HCT116 (cell line): ENCODE measurements at regions not wholly inside any gene's neighbourhood (a gene's known extent, or its start where the extent isn't known, plus 50 kb on each side); places are given as distances from the start of the nearest gene placed in this dataset.

Experiments used
- ATAC-seq: fragments of 200-7000 bp; cut with Tn5 transposase; 2 replicates; pipeline ENCODE4 v1.9.1; 2020; ENCODE audit warnings: mild to moderate bottlenecking, moderate library complexity
- BruUV-seq: library from RNA; stranded (reverse); fragments of 400-500 nt; replicated peaks from 2 replicates; lab custom pipeline; 2021; lab: Mats Ljungman, UMichigan
- CTCF ChIA-PET: fragments of 300-600 bp; sonication (Branson Sonifier 250); formaldehyde crosslinking; loops from one replicate; lab custom pipeline; 2021; ENCODE audit warnings: antibody characterized with exemption; lab: Charles Lee
- POLR2A ChIA-PET: fragments of 300-600, 350-600 bp; sonication (Branson Sonifier 250); formaldehyde crosslinking; loops from one replicate; lab custom pipeline; 2021; ENCODE audit warnings: antibody characterized with exemption; lab: Charles Lee
- RAD21 ChIA-PET, 2 experiments: fragments of 300-600 bp; sonication (Branson Sonifier 250); formaldehyde crosslinking; loops; one replicate each; lab custom pipeline; 2023; ENCODE audit warnings: low total read pairs in 2 of 2; ENCODE audit not compliant: uncharacterized antibody in 2 of 2, unreplicated experiment in 2 of 2, low non-redundant PET in 1 of 2; lab: Charles Lee
- DNase-seq: peaks from one replicate; pipeline ENCODE4 v3.0.0-alpha.2; 2010; ENCODE audit warnings: low read depth, low spot score
- H2AFZ ChIP-seq: fragments of 200-600 bp; shearing (Covaris generic), sonication (generic); 2 replicates; pipeline ENCODE4 v1.6.1; 2017; ENCODE audit warnings: low read depth, mixed run types, mixed read lengths, antibody characterized with exemption, low read length; ENCODE audit not compliant: poor library complexity, severe bottlenecking
- H3K27ac ChIP-seq: 2 replicates; pipeline ENCODE4 v1.5.1; 2012; ENCODE audit warnings: low read depth, low read length
- H3K27me3 ChIP-seq: fragments of 200-600 bp; sonication (generic); 2 replicates; pipeline ENCODE4 v1.6.1; 2016; ENCODE audit warnings: mixed run types, low read length, mixed read lengths; ENCODE audit not compliant: insufficient read depth
- H3K36me3 ChIP-seq, 2 experiments: fragments of 200-500 bp in 1 of 2; fragments of 200-600 bp in 1 of 2; sonication (Bioruptor generic) in 1 of 2; sonication (generic) in 1 of 2; 2 replicates each; pipeline versions ENCODE4 v1.5.1 to v1.6.1; 2014 to 2016; ENCODE audit warnings: low read length in 2 of 2, inconsistent platforms in 1 of 2, mixed read lengths in 1 of 2, mixed run types in 1 of 2; ENCODE audit not compliant: insufficient read depth in 2 of 2, control insufficient read depth in 1 of 2
- H3K4me1 ChIP-seq, 2 experiments: fragments of 200-600 bp in 1 of 2; sonication (generic) in 1 of 2; 2 replicates each; pipeline versions ENCODE4 v1.5.1 to v1.6.1; 2012 to 2017; ENCODE audit warnings: low read length in 2 of 2, inconsistent platforms in 1 of 2, mild to moderate bottlenecking in 1 of 2, mixed read lengths in 1 of 2, mixed run types in 1 of 2, moderate library complexity in 1 of 2; ENCODE audit not compliant: insufficient read depth in 2 of 2, control insufficient read depth in 1 of 2
- H3K4me2 ChIP-seq: fragments of 200-600 bp; sonication (generic); 2 replicates; pipeline ENCODE4 v1.6.1; 2017; ENCODE audit warnings: mixed run types, low read length, mixed read lengths
- H3K4me3 ChIP-seq, 2 experiments: fragments of 200-600 bp in 1 of 2; sonication (generic) in 1 of 2; replicated peaks in 1 of 2; 2 replicates each; pipeline ENCODE4 v1.5.1; 2011 to 2016; ENCODE audit warnings: low read length in 2 of 2, control low read depth in 1 of 2, low read depth in 1 of 2, mild to moderate bottlenecking in 1 of 2, mixed read lengths in 1 of 2, mixed run types in 1 of 2
- H3K79me2 ChIP-seq: fragments of 200-600 bp; sonication (generic); 2 replicates; pipeline ENCODE4 v1.6.1; 2017; ENCODE audit warnings: mild to moderate bottlenecking, mixed run types, low read length, moderate library complexity, mixed read lengths; ENCODE audit not compliant: insufficient read depth
- H3K9ac ChIP-seq: fragments of 200-600 bp; sonication (generic); 2 replicates; pipeline ENCODE4 v1.6.1; 2016; ENCODE audit warnings: low read length, mixed read lengths
- H3K9me2 ChIP-seq: fragments of 200-600 bp; sonication (generic), shearing (Covaris generic); 2 replicates; pipeline ENCODE4 v1.6.1; 2017; ENCODE audit warnings: mixed run types, mild to moderate bottlenecking, moderate library complexity; ENCODE audit not compliant: insufficient read depth
- H3K9me3 ChIP-seq, 2 experiments: fragments of 200-500 bp in 1 of 2; fragments of 200-600 bp in 1 of 2; sonication (Bioruptor generic) in 1 of 2; sonication (generic) in 1 of 2; 2 replicates each; pipeline ENCODE4 v1.6.1; 2014 to 2017; ENCODE audit warnings: low read length in 2 of 2, mixed read lengths in 2 of 2, inconsistent platforms in 1 of 2, low read depth in 1 of 2, mild to moderate bottlenecking in 1 of 2, mixed run types in 1 of 2, moderate library complexity in 1 of 2; ENCODE audit not compliant: control insufficient read depth in 1 of 2, insufficient read depth in 1 of 2
- H4K20me1 ChIP-seq: fragments of 200-600 bp; sonication (generic), shearing (Covaris generic); 2 replicates; pipeline ENCODE4 v1.6.1; 2017; ENCODE audit warnings: mixed run types, mild to moderate bottlenecking, moderate library complexity; ENCODE audit not compliant: insufficient read depth
- CEBPB ChIP-seq: IDR thresholded peaks from 2 replicates; pipeline ENCODE4 v1.6.1; 2012; ENCODE audit warnings: low read depth
- EZH2phosphoT487 ChIP-seq: fragments of 200-600 bp; IDR thresholded peaks from 2 replicates; pipeline ENCODE4 v1.6.1; 2018; ENCODE audit warnings: antibody characterized with exemption, borderline replicate concordance
- FOSL1 ChIP-seq: IDR thresholded peaks from 2 replicates; pipeline ENCODE4 v1.6.1; 2012; ENCODE audit warnings: low read depth
- JUND ChIP-seq: IDR thresholded peaks from 2 replicates; pipeline ENCODE4 v1.6.1; 2012
- POLR2AphosphoS5 ChIP-seq: IDR thresholded peaks from 2 replicates; pipeline ENCODE4 v1.6.1; 2011; ENCODE audit warnings: mild to moderate bottlenecking, low read depth, low read length, moderate library complexity
- SP1 ChIP-seq: IDR thresholded peaks from 2 replicates; pipeline ENCODE4 v1.6.1; 2012; ENCODE audit warnings: low read depth
- SRF ChIP-seq: IDR thresholded peaks from 2 replicates; pipeline ENCODE4 v1.6.1; 2012; ENCODE audit warnings: low read depth
- TCF7L2 ChIP-seq: IDR thresholded peaks from 2 replicates; pipeline ENCODE4 v1.7.0; 2011; ENCODE audit warnings: borderline replicate concordance, inconsistent platforms; ENCODE audit not compliant: insufficient read depth, insufficient read length; ENCODE audit errors: extremely low read depth
- YY1 ChIP-seq: IDR thresholded peaks from 2 replicates; pipeline ENCODE4 v1.6.1; 2011; ENCODE audit warnings: low read length, low read depth, moderate library complexity, mild to moderate bottlenecking; ENCODE audit not compliant: insufficient replicate concordance; ENCODE audit errors: extremely low read depth
- intact Hi-C: fragments of 100-400 bp; cut with micrococcal nuclease; formaldehyde crosslinking; loops from 2 replicates; pipeline ENCODE4 v1.10.0; 2022
- TF ChIP-seq, protein P1 (sequence below), 3 experiments: fragments of 200-600 bp in 1 of 3; sonication (generic) in 1 of 3; IDR thresholded peaks in 2 of 3; conservative IDR thresholded peaks in 1 of 3; 2 replicates each; pipeline ENCODE4 v1.5.1; 2012 to 2017; ENCODE audit warnings: low read depth in 2 of 3, low read length in 2 of 3, antibody characterized with exemption in 1 of 3, borderline replicate concordance in 1 of 3, control low read depth in 1 of 3, mild to moderate bottlenecking in 1 of 3, mixed read lengths in 1 of 3, mixed run types in 1 of 3, moderate library complexity in 1 of 3; ENCODE audit not compliant: insufficient read depth in 1 of 3
- TF ChIP-seq, protein P2 (sequence below): IDR thresholded peaks from 2 replicates; pipeline ENCODE4 v1.6.1; 2012; ENCODE audit warnings: low read depth
- TF ChIP-seq, protein P3 (sequence below): IDR thresholded peaks from 2 replicates; pipeline ENCODE4 v1.6.1; 2012
- TF ChIP-seq, protein P4 (sequence below): IDR thresholded peaks from 2 replicates; pipeline ENCODE4 v1.6.1; 2012

DNA sequence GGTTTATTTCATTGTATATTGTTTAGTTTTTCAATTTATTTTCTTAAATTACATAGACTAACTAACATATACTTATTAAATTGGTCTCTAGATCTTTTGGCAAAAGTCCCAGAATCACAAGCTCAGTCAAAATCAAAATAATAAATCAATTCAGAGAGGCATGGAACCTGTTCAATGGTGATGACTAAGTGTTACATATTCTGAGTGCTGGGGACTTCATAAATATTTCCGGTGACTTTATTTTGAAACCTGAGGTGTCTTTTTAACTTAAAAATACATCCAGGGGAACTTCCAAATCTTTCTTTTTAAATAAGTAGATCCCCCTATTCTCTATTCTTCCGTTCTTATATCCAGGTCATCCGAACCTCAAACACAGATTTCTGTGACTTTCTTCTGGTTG, 89.6 kb upstream of the ZNF804B start:
- no peaks in the 10 kb centered on the region for H3K27me3 ChIP-seq
- peaks cover 0 to 1% of the 10 kb centered on the region in 2 experiments; a peak in 1 of 4 replicates for H3K4me1 ChIP-seq
- ChIA-PET CTCF (no interaction called here), POLR2A (no interaction called here), RAD21 (no interaction called here)
- no peak overlapping the region for H3K9ac ChIP-seq
- intact Hi-C loops, result no loop called here
- H4K20me1 ChIP-seq, result no peaks in the 10 kb centered on the region
- no peaks in the 10 kb centered on the region for H3K79me2 ChIP-seq
- no peak overlapping the region for H3K4me3 ChIP-seq
- H2AFZ ChIP-seq, result no peak overlapping the region
- no peak for TF ChIP-seq FOSL1
- TF ChIP-seq EZH2phosphoT487, result no peak
- TF ChIP-seq, protein P1, sequence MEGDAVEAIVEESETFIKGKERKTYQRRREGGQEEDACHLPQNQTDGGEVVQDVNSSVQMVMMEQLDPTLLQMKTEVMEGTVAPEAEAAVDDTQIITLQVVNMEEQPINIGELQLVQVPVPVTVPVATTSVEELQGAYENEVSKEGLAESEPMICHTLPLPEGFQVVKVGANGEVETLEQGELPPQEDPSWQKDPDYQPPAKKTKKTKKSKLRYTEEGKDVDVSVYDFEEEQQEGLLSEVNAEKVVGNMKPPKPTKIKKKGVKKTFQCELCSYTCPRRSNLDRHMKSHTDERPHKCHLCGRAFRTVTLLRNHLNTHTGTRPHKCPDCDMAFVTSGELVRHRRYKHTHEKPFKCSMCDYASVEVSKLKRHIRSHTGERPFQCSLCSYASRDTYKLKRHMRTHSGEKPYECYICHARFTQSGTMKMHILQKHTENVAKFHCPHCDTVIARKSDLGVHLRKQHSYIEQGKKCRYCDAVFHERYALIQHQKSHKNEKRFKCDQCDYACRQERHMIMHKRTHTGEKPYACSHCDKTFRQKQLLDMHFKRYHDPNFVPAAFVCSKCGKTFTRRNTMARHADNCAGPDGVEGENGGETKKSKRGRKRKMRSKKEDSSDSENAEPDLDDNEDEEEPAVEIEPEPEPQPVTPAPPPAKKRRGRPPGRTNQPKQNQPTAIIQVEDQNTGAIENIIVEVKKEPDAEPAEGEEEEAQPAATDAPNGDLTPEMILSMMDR (IDR thresholded peaks at IDR 0.05 in 2 of 3, conservative IDR thresholded peaks at IDR 0.05 in 1 of 3; ENCODE audit: borderline replicate concordance in 1 of 3, insufficient read depth in 1 of 3, low read depth in 2 of 3, low read length in 2 of 3), result no peak
- TF ChIP-seq JUND, result no peak
- no peak for TF ChIP-seq SRF
- no peak for TF ChIP-seq POLR2AphosphoS5
- no peaks in the 10 kb centered on the region for H3K9me2 ChIP-seq
- no peak overlapping the region for H3K4me2 ChIP-seq
- H3K36me3 ChIP-seq, result no peaks in the 10 kb centered on the region
- ATAC-seq, result no peak
- DNase-seq, result no peak
- no peaks in the 10 kb centered on the region for H3K9me3 ChIP-seq
- BruUV-seq, result no TSS peak
- H3K27ac ChIP-seq, result no peak overlapping the region

DNA sequence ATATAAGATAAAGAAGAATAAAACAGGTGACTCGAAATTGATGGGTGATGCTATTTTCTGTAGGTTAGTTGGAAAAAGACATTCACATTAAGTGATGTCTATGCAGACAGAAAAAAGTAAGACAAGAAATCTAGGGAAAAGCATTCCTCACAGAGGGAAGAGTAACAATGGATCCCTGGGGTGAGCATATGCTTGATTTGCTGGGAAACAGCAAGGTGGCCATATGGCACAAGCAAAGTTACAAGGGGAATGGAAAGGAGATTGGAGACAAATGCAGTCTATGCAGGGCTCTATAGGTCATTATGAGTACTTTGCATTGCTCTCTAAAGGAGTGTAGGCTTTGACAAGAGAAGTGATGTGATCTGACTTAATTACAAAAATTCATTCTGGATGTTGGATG, 90.9 kb upstream of the ZNF804B start:
- ATAC-seq (no peak), DNase-seq (no peak)
- no peaks in the 10 kb centered on the region for H3K36me3 ChIP-seq

More for the DNA sequence above, 90.9 kb upstream of the ZNF804B start:
- Histone ChIP-seq H3K4me3 (no peak overlapping the region), H3K9me2 (no peaks in the 10 kb centered on the region), H3K9me3 (no peaks in the 10 kb centered on the region), H3K4me2 (no peak overlapping the region), H3K79me2 (no peaks in the 10 kb centered on the region), H3K4me1 (peaks cover 0 to 6% of the 10 kb centered on the region in 2 experiments; a peak in 1 of 4 replicates), H4K20me1 (no peaks in the 10 kb centered on the region; the same call in 1 of the 2 replicates), H3K27ac (no peak overlapping the region), H3K27me3 (no peaks in the 10 kb centered on the region), H2AFZ (no peak overlapping the region), H3K9ac (no peak overlapping the region)
- ChIA-PET RAD21 (no interaction called here), POLR2A (no interaction called here), CTCF (no interaction called here)
- no TSS peak for BruUV-seq
- no peak for TF ChIP-seq YY1
- TF ChIP-seq SP1, result no peak
- TF ChIP-seq CEBPB, result no peak
- TF ChIP-seq, protein P2, sequence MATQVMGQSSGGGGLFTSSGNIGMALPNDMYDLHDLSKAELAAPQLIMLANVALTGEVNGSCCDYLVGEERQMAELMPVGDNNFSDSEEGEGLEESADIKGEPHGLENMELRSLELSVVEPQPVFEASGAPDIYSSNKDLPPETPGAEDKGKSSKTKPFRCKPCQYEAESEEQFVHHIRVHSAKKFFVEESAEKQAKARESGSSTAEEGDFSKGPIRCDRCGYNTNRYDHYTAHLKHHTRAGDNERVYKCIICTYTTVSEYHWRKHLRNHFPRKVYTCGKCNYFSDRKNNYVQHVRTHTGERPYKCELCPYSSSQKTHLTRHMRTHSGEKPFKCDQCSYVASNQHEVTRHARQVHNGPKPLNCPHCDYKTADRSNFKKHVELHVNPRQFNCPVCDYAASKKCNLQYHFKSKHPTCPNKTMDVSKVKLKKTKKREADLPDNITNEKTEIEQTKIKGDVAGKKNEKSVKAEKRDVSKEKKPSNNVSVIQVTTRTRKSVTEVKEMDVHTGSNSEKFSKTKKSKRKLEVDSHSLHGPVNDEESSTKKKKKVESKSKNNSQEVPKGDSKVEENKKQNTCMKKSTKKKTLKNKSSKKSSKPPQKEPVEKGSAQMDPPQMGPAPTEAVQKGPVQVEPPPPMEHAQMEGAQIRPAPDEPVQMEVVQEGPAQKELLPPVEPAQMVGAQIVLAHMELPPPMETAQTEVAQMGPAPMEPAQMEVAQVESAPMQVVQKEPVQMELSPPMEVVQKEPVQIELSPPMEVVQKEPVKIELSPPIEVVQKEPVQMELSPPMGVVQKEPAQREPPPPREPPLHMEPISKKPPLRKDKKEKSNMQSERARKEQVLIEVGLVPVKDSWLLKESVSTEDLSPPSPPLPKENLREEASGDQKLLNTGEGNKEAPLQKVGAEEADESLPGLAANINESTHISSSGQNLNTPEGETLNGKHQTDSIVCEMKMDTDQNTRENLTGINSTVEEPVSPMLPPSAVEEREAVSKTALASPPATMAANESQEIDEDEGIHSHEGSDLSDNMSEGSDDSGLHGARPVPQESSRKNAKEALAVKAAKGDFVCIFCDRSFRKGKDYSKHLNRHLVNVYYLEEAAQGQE, result no peak
- no peak for TF ChIP-seq POLR2AphosphoS5
- no peak for TF ChIP-seq TCF7L2
- TF ChIP-seq, protein P3, sequence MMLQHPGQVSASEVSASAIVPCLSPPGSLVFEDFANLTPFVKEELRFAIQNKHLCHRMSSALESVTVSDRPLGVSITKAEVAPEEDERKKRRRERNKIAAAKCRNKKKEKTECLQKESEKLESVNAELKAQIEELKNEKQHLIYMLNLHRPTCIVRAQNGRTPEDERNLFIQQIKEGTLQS, result no peak
- TF ChIP-seq, protein P4, sequence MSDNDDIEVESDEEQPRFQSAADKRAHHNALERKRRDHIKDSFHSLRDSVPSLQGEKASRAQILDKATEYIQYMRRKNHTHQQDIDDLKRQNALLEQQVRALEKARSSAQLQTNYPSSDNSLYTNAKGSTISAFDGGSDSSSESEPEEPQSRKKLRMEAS, result no peak
- intact Hi-C loops, result no loop called here
